NAMALWA (cell line): ENCODE measurements at regions not wholly inside any gene's neighbourhood (a gene's known extent, or its start where the extent isn't known, plus 50 kb on each side); places are given as distances from the start of the nearest gene placed in this dataset.

Source experiments
- DNase-seq: peaks from one replicate; pipeline ENCODE4 v3.0.0-alpha.2; 2015; ENCODE audit warnings: low spot score

DNA sequence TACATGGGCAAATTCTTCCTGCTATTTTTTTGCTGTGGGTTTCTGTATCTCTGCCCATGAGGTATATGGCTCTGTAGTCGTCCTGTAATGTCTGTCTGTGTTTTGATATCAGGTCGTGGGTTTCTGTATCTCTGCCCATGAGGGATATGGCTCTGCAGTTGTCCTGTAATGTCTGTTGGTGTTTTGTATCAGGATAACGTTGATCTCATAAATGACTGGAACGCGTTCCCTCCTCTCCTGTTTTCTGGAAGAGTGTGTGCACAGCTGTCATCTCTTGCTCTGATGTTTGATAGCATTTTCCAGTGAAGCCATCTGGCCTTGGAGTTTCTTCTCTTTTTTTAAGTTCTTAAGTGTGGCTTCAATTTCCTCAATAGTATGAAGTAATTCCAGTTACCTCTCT, 57.2 kb downstream of the SOX1 start:
- no peak for DNase-seq

DNA sequence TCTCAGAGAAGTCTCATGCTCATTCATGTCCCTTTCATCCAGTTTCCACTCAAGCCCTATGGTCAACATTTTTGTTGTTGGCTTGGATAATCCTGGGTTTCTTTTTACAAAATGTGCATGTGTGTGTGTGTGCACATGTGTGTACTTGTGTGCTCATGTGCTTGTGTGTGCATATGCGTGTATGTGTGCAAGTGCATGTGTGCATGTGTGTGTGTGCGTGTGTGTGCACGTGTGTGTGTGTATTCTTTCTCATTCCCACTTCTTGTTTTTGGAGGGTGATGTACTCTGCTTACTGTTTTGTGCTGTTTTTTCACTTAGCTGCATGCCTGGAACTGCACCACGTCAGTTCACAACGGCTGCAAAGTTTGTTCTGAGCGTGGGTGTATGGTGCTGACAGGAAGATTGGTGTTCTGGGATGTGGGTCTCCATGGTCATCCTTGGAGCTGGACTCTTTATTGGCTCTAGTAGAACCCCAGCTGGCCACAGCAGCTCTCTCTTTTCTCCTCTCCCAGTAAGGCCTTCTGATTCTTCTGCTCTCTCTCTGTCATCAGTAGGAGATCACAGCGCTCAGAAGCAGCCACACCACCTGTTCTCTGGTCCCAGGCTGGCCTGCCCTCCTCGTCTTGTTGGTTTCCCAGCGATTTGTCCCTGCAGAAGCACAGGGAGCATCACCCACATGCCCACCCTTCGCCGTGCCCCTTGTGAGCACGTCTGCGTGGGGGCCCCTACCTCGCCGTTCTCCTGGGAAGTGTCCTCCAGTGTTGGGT, 60.8 kb downstream of the SOX1 start:
- DNase-seq: no peak

DNA sequence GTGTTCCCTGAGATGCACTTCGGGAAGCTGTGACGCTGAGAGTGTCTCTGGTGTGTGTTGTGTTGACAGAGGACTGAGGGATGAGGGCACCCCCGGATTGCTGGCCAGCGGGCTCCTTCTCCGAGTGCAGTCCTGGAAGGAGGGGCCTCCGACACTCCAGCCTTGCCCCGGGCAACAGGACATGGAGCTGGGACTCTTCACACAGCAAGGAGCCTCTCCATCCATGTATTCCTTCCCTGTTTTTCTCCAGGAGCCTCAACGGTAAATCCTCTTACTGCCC, 61.3 kb downstream of the SOX1 start:
- DNase-seq: no peak

DNA sequence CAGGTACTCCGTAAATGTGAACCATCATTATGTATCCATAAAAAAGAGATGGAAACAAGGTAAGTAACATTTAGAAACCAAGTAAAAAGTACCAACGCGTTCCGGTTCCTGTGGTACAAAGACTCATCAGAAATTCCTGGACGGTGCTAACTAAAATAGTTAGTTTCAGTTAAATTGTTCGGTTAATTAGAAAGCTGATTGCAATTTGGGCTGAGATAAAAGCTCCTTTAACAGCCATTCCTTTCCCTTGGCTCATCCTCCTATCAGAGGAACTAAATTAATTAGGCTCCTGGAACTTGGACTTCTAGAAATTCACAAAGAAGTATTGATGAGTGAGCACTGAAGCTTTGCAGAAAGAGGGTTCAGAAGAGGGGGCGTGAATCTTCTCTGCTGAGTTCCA, 63.5 kb downstream of the SOX1 start:
- DNase-seq: no peak

DNA sequence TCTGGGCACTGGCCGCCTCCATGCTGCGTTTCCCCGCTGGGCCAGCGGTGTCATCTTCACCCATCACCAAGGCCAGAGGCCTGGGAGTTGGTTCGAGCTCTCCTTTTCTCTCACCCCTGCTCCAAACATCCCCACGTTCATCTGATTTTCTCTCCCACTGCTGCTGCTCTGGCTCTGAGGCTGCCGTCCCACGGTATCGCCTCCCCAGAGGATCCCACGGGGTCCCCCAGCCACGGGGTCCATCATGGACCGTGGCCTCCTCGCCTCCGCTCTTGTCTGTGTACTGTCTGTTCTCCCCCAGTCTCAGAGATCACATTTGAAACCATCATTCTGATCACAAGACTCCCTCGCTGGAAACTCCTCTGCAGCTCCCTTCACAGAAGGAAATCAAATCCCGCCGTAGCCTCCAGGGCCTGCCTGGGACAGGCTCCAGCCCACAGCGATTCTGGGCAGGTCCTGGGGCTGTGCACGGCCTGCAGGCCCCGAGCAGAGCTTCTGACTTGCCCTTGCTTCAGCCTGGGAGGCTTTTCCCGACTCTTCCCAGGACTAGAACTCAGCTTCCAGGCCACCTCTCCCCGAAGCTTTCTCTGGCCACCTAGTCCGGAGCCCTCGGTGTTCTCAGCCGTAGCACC, 64.2 kb downstream of the SOX1 start:
- no peak for DNase-seq

DNA sequence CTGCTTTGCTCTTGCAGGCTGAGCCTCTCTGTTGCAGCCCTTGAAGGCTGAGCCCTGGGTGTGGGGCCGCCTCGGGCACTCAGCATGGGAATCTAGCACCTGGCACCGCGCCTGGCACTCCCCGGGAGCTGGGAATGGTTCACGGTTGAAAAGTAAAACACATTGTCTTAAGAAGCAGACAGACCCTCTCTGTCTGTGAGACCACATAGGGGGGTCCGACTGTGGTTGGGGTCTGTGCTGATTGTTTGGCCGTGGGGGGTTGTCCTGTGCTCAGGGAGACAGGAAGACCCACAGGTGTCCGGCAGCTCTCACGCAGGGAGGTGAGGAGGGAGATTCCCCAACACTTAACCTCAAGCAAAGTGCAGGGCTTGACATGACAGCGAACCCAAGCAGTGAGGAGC, 64.8 kb downstream of the SOX1 start:
- no peak for DNase-seq

DNA sequence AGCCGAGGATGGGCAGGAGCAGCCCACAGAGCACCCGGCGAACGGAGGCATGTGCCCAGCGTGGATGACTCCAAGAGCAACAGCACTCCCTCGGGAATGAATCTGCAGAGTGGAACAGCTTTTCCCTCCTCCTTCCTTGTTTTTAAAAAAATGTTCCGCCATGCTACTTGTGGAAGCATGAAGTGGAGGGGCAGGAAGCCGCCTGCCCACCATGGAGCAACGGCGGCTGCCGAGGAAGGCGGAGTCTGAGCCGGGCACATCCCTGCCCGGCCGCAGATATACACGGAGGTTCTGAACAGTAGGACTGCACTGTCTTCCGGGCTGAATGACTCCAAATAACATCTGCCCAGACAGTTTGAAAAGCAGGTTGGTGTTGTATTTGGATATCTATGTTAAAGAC, 65.2 kb downstream of the SOX1 start:
- DNase-seq: no peak

DNA sequence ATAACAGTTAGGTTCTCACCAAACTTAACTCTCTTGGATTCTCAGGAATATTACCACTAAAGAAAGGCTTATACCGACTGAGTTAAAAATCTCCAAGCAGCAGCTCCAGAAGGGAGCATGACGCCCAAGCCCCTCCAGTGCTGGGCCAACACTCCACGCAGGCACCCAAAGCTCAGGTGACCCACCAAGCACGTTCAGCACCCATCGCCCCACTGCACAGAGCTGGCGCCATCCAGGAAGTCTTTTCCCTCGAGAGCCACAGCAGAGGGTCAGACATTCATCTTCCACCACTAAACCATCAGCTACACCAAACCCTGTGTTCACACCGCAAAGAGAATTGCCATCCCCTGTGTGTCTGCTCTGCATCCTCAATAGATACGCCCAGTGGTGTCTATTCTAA, 65.7 kb downstream of the SOX1 start:
- DNase-seq: no peak

DNA sequence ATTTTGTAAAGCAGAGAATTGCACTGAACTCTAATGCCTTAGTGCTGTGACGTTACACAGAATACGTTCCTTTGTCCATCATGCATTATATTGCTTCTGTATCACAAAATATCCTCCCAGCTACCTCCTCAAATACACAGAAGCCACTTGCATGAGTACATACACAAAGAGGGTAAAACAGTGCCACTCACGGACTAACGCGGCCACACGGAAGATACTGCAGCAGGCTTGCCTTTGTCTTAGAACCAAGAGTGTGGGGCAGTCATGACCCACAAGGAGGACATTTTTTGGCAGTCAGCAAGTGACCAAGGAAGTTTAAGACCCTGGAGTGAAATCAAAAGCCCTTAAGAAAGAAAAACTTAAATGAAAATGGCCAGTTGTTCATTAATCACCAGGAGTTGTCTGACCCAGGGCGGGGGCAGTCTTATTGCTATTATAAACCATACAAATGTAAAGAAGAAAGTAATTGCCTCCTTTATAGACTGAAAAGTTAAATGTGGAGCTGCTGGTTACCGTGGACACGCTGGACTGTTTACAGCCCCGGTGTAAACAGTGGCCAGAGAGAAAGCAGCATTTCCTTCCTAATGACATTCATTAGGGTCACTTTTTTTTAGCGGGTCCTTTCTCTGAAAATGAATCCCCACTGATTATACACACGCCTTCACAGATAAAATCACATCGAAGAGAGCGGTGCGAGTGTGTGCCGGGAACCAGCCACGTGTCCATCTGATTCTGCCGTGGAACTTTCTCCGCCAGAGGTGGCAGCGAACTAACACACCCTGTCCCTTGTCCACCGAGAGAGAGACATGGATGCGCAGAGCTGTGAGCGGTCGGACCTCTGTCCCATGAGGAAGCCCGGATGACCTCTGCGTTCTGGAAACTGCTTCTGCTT, 66.8 kb downstream of the SOX1 start:
- no peak for DNase-seq

DNA sequence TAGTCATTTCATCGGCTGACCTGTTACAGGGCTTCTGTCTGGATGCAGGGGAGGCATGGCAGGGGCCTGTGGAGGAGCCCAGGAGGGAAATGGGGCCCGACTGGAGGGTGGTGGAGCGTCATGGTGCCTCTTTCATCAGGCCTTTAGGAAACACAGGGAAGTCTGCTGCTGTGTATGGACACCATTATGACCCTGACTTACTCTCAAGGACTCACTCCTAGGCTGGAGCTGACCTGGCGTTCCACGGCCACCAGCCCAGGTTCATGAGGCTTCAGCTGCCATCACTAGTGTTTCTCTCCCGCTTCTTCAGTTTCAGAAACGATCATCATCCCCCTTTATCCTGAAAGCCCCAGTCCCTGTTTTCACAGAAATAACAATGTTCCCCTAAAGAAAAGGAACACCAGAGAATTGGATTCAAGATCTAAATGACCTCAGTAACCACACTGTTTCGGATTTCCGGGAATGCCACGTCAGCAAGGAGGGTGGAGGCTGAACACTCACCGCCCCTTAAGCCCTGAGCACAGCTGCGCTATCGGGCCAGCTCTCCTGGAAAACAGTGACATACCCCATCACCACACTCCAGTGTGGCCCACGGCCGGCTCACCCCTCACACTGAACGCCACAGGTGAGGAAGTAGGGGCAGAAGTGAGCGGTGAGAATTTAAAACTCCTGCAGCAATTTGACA, 67.6 kb downstream of the SOX1 start:
- no peak for DNase-seq

DNA sequence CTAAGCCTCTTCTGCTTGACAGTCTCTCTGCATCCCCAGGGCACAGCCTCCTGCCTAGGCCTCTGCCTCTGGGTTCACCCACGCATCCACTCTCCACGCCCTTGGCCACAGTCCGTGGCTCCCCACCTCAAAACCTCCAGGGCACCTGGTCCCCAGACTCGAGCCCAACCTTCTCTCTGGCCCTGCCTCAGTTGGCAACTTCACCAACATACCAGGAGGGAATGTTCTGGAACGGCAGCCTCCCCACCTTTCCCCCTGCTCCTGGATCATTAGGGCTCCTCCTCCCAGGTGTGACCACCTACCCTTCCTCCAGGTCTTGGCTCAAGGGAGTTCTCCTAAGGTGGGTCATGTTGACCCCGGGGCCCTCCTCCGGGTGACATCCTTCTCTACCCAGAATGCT, 69.1 kb downstream of the SOX1 start:
- DNase-seq: no peak

DNA sequence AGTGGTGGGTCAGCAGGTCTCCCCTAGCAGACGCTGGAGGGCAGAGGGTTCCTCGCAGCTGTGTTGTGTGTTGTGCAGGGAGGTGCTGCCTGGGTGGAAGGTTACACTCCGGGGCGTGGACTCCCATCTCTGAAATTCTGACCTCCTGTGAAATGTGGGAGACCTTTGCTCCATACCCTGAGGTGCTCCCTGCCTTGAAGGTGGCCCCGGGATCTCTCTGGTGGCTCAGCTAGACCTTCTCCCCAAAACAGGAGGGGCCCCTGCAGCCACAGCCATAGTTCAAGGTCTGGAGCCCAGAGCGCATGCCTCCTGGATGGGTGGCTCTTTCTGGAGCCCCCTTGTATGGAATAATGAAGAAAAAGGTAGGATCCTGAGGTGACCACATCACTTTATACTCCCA, 70.2 kb downstream of the SOX1 start:
- DNase-seq: no peak

DNA sequence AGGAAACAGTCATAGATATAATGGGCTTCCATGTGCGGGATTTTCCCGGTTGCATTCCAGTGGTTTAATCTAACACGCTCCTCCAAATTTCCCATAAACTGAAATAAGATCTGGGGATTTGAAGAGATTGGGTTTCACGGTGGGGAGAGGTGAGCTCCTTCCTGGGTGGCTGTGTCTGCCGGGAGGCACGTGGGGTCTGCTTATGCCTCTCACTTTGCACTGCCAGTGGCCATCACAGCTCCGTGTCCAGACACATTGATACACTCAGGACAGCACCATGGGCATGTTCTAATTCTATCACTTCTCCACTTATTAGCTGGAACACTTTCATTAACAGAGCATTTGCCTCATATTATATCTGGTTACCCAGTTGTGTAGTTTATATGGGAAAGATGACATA, 73.4 kb downstream of the SOX1 start:
- no peak for DNase-seq

DNA sequence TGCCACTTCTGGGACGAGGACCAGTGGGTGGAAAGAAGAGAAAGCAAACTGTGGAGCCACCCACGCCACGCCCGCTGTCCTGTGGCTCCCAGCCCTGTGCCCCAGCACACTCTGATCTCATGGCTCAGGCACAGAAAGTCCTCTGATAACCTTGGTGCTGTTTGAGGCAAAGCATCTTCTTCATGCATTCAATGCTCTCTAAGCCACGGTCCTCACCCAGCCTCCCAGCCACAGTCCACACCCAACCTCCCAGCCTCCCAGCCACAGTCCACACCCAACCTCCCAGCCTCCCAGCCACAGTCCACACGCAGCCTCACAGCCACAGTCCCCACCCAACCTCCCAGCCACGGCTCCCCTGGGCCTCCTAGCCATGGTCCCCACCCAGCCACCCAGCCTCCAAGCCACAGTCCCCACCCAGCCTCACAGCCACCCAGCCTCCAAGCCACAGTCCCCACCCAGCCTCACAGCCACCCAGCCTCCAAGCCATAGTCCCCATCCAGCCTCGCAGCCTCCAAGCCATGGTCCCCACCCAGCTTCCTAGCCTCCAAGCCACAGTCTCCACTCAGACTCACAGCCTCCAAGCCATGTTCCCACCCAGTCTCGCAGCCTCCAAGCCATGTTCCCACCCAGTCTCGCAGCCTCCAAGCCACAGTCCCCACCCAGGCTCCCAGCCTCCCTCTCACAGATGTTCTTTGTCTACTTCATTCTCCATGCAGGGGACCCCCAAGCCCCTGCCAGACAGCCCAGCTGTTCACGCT, 74.9 kb downstream of the SOX1 start:
- DNase-seq: no peak

DNA sequence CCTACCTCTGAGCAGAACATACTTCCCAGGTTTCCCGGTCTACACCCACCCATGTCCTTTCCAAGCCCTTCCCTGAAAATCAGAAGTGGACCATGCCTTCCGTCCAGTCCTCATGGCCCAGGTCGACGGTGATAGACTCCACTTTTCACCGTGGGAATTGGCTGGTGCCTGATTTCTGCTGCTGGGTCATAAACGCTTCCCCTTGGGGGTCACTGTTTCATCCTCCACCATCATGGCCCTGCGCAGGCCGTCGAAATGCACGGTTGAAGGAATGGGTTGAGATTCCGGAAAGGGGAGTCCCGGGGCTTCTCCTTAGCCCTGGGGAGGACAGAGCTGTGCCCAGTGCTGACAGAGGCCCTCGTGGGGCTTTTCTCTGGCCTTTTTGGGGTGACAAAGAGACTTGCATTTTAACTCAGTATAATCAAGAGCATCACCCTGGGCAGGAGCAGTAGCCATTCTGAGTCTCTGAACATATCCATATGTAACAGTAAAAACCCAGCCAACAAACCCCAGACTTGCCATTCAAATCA, 75.5 kb downstream of the SOX1 start:
- no peak for DNase-seq

DNA sequence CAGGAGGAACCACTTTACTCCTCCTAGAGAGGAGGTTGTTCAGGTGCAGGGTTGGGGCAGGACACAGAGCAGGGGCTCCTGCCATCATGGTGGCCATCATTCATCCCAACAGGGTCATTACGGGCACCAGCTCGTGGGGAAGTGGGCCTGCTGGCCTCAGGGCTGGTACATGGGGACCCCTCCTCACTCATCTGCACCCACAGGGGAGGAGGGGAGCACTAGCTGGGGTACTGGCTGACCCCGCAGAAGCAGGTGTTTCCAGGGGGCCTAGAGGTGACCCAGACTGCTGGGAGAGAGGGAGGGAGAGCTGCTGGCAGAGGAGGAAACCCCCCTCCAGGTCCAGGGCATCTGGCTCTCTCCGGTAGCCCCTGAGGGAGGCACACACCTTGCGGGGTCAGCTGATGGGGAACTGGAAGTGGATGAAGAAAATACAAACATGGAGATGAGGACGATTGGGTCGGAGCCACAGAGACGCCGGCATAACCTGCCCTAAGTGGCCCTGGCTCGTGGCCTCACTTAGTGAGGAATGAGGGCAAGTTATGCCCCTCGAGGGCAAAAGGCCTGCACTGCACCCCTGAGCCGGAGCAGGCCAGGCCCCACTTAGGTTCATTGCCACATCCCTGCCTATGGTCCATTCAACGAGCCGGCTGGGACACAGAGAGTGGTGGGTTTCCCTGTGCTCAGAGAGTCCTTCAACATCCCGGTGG, 76.2 kb downstream of the SOX1 start:
- DNase-seq: no peak

DNA sequence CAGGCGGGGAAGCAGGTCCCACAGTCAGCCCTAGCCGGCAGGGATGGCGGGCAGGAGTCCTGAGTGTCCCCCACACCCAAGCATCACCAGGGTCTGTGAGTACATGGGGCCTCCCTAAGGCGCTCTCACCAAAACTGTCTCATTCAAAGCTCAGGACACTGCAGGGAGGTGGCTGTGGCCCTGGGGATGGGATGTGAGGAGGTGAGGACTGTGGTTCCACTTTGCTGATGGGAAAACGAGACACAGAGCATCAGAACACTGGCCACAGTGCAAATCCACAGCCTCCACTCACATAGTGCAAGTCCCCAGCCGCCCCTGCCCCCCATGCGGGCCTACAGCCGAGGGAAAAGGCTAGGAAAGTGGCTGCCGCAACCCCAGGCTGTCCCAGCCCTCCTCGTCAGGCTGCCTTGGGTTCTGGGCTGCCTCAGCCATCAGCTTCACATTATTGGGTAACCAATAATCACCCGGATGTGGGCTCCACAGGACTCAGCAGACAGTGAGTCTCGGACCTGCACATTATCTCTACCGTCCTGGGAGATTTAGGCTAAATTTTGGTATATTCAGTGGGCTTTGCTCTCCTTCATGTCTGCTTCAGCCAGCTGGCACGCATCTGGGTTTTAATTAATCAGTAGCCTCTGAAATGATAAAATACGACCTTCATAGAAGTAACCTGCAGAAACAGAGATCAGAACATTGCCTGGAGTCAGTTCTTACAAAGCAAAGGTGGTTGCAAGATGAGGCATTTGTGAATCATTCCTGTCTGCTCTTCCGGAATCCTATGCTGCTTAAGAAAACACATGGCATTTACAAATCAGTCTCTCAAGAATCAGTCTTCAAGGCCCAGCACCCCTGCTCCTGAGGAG, 77.0 kb downstream of the SOX1 start:
- no peak for DNase-seq

DNA sequence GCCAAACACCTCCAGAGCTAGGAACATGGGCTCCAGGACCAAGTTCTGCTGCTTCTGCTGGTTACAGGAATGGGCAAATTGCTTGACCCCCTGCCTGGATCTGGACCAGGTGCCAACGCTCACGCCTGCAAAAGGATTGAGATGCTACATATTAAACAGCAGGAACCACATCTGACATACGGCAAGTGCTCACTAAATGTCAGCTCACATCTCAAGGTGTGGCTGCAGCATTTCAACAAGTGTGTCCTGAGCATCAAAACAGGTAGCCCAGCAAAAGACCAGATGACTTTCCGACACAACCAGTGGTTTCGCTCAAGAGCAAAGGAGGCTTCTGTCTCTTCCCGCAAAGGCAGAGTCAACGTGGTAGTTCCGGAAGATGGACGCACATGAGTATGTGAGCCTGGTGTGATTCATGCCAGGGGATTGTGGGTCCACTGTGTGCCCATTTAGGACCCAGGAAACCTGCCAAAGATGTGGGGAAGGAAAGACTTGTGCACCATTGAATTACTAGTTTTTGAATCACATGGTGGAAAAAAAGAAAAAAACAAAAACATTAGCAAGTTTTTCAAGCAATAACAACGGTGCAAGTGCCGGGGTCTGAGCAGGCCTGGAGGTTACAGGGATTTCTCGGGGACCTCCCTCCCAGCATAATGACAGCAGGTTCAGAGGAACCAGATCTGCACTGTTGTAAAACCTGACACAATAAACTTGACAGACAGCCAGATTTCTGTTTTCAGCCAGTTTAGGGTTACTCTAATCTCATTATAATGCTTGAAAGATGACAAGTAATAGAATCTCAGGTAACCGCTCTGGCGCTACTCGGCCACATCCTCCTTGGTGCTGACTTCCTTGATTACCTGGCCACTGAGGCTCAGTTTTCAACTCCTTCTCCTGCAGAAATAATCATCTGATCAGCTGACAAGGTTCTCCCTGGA, 77.9 kb downstream of the SOX1 start:
- no peak for DNase-seq
